ENCODE measurements at regions not wholly inside any gene's neighbourhood (a gene's known extent, or its start where the extent isn't known, plus 50 kb on each side); places are given as distances from the start of the nearest gene placed in this dataset.

- H2AFZ ChIP-seq (ENCODE audit: low read length): no peak overlapping the region
- no peaks in the 10 kb centered on the region for H3K4me1 ChIP-seq (ENCODE audit: insufficient read depth, low read length, poor library complexity, severe bottlenecking)
- no peaks in the 10 kb centered on the region for H3K79me2 ChIP-seq (ENCODE audit: insufficient read depth, low read depth, low read length)
- no peaks in the 10 kb centered on the region for H3K36me3 ChIP-seq (ENCODE audit: insufficient read depth, low read length)
- no peak for DNase-seq (ENCODE audit: low spot score)
- no peak overlapping the region for H3K4me2 ChIP-seq (ENCODE audit: low read length)
- no peaks in the 10 kb centered on the region for H4K20me1 ChIP-seq (ENCODE audit: insufficient read depth, low read length)
- H3K9me3 ChIP-seq (ENCODE audit: low read length): no peaks in the 10 kb centered on the region
- no TSS peak for BruUV-seq (replicated peaks)
- TF ChIP-seq EZH2phosphoT487 (IDR thresholded peaks at IDR 0.05; ENCODE audit: borderline replicate concordance, low read depth, low read length): no peak
- no peak for TF ChIP-seq CTCF (conservative IDR thresholded peaks at IDR 0.05; ENCODE audit: low read length)
- POLR2A ChIA-PET: interaction anchor here (0.6 kb wide), 1 partner anchor 63 kb away, joined by 4 read pairs; no protein-coding TSS in a partner anchor
- intact Hi-C loops (cut with micrococcal nuclease; ENCODE audit: unreplicated experiment): no loop called here
- no peak overlapping the region for H3K4me3 ChIP-seq (ENCODE audit: low read depth, low read length, poor library complexity, severe bottlenecking)
- no peak overlapping the region for H3K27ac ChIP-seq (ENCODE audit: low read depth, low read length, poor library complexity, severe bottlenecking)
- CTCF ChIA-PET (ENCODE audit: unreplicated experiment): interaction anchor here (0.6 kb wide), 2 partner anchors 59 to 710 kb away, joined by 3 read pairs; no protein-coding TSS in a partner anchor
- no peaks in the 10 kb centered on the region for H3K9me2 ChIP-seq (ENCODE audit: insufficient read depth, low read length)
Observed at GRCh38 chr3:64450396-64450956, 225.2 kb upstream of the PRICKLE2 start.

- BruUV-seq (replicated peaks): no TSS peak
- Histone ChIP-seq H3K9me3 (ENCODE audit: low read length) (no peaks in the 10 kb centered on the region), H3K36me3 (ENCODE audit: insufficient read depth, low read length) (no peaks in the 10 kb centered on the region), H3K4me2 (ENCODE audit: low read length) (no peak overlapping the region), H3K4me3 (ENCODE audit: low read depth, low read length, poor library complexity, severe bottlenecking) (no peak overlapping the region), H4K20me1 (ENCODE audit: insufficient read depth, low read length) (no peaks in the 10 kb centered on the region), H3K79me2 (ENCODE audit: insufficient read depth, low read depth, low read length) (no peaks in the 10 kb centered on the region), H3K27ac (ENCODE audit: low read depth, low read length, poor library complexity, severe bottlenecking) (no peak overlapping the region), H2AFZ (ENCODE audit: low read length) (no peak overlapping the region), H3K9me2 (ENCODE audit: insufficient read depth, low read length) (no peaks in the 10 kb centered on the region), H3K4me1 (ENCODE audit: insufficient read depth, low read length, poor library complexity, severe bottlenecking) (no peaks in the 10 kb centered on the region)
- intact Hi-C loops (cut with micrococcal nuclease; ENCODE audit: unreplicated experiment): no loop called here
- POLR2A ChIA-PET: interaction anchor here (0.7 kb wide), 2 partner anchors 11 to 887 kb away, joined by 6 to 10 read pairs; no protein-coding TSS in a partner anchor
- DNase-seq (ENCODE audit: low spot score): no peak
- TF ChIP-seq CTCF (conservative IDR thresholded peaks at IDR 0.05; ENCODE audit: low read length) (no peak), EZH2phosphoT487 (IDR thresholded peaks at IDR 0.05; ENCODE audit: borderline replicate concordance, low read depth, low read length) (no peak)
- CTCF ChIA-PET (ENCODE audit: unreplicated experiment): no interaction called here
Observed at GRCh38 chr3:64449026-64449425, 223.8 kb upstream of the PRICKLE2 start.

- Histone ChIP-seq H4K20me1 (ENCODE audit: insufficient read depth, low read length) (no peaks in the 10 kb centered on the region), H3K9me3 (ENCODE audit: low read length) (no peaks in the 10 kb centered on the region), H3K79me2 (ENCODE audit: insufficient read depth, low read depth, low read length) (no peaks in the 10 kb centered on the region), H3K36me3 (ENCODE audit: insufficient read depth, low read length) (no peaks in the 10 kb centered on the region), H3K27ac (ENCODE audit: low read depth, low read length, poor library complexity, severe bottlenecking) (no peak overlapping the region), H3K4me3 (ENCODE audit: low read depth, low read length, poor library complexity, severe bottlenecking) (no peak overlapping the region), H2AFZ (ENCODE audit: low read length) (no peak overlapping the region), H3K4me1 (ENCODE audit: insufficient read depth, low read length, poor library complexity, severe bottlenecking) (no peaks in the 10 kb centered on the region), H3K9me2 (ENCODE audit: insufficient read depth, low read length) (no peaks in the 10 kb centered on the region), H3K4me2 (ENCODE audit: low read length) (no peak overlapping the region)
- ChIA-PET POLR2A (no interaction called here), CTCF (ENCODE audit: unreplicated experiment) (interaction anchor here (0.6 kb wide), 1 partner anchor 671 kb away, joined by 3 read pairs; no protein-coding TSS in a partner anchor)
- no TSS peak for BruUV-seq (replicated peaks)
- intact Hi-C loops (cut with micrococcal nuclease; ENCODE audit: unreplicated experiment): no loop called here
- no peak for DNase-seq (ENCODE audit: low spot score)
- no peak for TF ChIP-seq EZH2phosphoT487 (IDR thresholded peaks at IDR 0.05; ENCODE audit: borderline replicate concordance, low read depth, low read length)
- TF ChIP-seq CTCF (conservative IDR thresholded peaks at IDR 0.05; ENCODE audit: low read length): no peak
Observed at GRCh38 chr3:64445944-64446300, 220.7 kb upstream of the PRICKLE2 start.
